Stimulated activated CD4-positive, alpha-beta T cell treated with anti-CD3 and anti-CD28 coated beads, Interleukin-1b, Interleukin-23, amount 100 ng/mL, for 48 hours (primary cell): ENCODE measurements at regions not wholly inside any gene's neighbourhood (a gene's known extent, or its start where the extent isn't known, plus 50 kb on each side); places are given as distances from the start of the nearest gene placed in this dataset.

ENCODE experiments used
- DNase-seq: peaks from one replicate; pipeline ENCODE4 v3.0.0-alpha.2; 2020

DNA sequence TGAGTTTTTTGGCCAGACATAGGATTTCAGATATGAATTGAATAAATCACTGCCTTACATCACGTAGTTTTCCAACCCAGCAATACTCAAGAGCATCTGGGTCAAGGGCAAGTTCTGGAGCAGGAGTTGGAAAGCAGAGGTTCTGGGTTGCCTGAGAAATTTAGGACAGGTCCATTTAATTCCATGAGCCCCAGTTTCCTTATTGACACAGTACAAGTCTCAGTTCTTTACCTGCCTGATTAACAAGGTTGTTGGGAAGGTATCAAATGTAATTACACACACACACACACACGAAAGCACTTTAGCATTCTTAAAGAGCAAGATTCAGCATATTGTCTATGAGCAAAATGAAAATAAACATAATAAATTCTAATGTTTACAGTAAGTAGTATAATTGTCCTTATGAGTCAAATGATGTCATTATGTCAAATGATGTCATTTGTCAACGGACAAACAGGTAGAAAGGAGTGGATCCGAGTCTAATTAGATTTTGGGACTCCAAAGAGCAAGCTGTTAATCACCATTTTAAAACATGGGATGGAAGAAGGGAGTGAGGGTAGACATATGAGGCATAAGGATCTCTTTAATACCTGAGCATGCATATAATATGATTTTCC lies 268.4 kb upstream of the ARGLU1 start:
- no peak for DNase-seq

DNA sequence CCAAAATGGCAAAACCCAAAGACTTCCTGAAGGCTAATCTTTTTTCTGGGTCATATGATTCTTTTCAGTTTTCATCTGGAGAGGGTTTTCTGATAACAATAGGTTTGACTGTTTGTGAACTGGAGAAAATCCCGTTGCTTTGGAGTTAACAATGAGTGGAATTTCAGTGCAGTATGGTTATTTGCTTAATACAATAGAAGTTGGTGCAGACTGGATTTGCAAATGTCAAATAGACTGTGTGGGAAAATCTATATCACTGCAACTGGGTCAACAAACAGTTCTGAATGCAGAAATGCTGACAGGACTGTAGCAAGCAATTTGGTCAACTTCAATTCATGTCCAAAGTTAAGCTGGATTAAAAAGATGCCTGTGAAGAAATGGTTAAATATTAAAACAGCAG lies 267.5 kb upstream of the ARGLU1 start:
- no peak for DNase-seq

DNA sequence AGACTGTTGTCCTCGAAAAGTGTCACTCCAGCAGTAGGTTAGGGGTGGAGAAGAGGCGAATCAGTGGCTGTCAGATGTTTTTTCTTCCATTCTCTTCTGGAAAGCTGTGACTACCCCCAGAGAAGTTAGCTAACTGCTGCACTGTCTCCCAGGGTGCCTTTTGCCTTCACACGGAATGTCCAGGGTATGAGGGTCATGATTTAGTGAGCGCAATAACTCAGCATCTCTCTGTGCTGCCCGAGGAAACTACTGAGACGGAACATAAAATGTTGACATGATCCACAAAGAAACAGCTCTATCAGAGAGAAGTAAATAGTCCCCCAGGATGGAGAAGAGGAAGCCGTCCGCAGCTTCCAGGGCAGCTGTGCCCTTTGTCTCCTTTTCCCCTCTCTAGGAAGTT lies 254.0 kb upstream of the ARGLU1 start:
- no peak for DNase-seq

DNA sequence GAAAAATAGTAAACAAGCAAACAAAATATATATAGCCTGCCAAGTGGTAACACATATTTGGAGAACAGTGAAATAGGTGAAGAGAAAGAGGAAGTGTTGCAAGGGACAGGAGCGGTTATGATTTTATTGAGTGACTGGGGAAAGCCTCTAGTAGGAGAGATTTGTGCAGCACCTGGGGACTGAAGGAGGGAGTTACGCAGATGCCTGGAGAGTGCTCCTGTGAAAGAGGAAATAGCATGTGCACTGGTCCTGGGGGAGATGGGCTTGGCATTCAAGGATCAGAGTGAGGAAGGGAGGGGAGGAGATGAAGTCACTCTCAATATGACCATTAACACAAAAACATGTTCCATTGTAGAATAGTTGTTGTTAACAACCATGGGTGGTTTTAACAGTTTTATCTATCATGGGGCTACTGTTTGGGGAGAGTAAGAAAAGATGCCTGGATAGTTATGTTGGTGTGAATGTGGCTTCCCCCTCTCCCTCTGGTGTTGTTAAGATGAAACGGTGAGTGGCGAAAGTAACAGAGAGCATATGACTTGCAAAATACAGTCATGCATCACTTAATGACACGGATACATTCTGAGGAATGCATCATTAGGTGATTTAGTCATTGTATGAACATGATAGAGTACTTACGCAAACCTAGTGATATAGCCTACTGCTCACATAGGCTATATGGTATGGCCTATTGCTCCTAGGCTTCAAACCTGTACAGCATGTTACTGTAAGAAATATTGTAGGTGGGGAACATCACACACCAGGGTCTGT lies 251.7 kb upstream of the ARGLU1 start:
- no peak for DNase-seq

DNA sequence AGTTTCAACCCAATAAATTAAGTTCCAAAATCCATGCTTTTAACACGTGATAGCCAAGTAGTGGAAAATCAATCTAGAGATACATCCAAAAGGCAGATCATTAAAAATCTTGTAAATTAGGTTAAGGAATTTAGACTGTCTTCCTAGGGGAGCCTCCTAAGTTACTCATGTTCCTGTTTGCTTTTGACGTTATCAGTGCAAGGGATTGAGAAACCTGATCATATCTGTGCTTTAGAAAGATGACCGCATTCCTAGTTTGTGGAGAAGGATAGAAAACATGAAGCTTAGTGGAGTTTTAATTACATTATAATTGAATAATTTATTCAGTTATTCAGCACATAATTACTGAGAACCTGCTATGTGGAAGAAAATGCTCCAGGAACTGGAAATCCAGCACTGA lies 251.0 kb upstream of the ARGLU1 start:
- no peak for DNase-seq

DNA sequence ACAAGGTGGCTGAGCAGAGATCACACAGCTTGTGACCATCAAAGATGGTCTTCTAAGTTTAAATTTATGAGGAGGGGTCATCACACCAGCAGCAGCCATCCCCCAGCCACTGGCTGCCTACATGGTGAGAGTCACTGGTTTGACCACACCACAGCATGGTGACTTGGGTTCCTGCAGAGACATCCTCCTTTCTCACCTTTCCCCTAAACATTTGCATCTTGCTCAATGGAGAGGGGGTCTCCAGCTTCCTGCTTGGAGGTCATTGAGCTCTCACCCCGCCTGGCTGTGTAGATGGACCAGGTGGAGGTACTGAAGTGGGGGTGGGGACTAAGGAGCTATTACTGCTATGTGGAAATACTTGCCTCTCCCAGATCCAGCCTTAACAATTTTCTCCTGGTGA lies 247.6 kb upstream of the ARGLU1 start:
- DNase-seq = no peak

DNA sequence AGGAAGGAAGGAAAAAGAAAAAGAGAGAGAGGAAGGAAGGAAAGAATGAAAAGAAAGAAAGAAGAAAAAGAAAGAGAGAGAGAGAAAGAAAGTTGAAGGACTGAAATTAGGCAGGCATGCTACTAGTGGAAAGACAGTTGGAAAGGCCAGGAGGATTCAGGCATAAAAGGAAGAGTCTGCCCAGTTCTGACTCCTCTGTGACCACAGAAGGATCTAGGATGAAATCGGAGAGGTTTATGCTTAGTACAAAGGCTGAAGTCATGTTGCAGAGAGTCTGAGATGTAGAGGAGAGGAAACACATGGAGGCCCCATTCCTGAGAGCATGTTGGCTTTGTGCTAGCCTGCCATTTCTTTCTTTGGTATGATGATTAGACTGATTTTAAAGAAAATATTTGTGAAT lies 246.5 kb upstream of the ARGLU1 start:
- DNase-seq = no peak

DNA sequence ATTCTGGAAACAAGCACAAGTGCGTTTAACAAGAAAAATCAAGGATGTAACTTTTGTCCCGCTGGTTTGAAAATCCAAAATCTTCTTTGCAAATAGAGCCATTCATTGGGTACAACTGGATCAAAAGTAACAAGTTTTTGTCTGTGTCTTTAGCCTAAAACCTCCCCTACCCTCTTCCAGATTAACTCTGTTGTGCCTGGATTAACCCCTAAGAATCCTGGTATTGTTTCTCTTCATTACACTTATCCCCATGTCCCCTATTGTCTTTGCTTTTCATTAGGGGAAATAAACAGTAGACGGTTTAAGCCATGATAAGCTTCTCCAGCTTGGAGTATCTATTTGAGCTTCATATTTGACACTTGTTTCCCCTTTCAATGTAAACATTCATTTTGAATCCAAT lies 242.1 kb upstream of the ARGLU1 start:
- no peak for DNase-seq

DNA sequence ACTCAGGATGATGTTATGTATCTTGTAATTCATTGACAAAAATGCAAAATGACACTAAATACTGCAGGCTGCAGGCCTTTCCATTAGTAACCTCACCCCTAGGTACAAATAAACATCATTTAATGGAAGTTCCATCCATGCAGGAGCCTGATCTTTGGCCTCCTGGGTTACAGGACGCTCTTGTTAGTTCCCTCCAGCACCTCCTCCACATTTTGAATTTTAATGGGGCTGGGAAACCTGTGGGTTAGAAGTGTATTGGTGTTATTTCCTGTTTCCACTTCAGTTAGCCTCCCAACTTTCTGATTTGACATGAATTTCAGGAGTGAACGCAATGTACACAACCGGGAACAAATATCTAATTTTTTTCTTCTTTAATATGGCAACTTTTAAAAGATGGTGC lies 237.1 kb upstream of the ARGLU1 start:
- no peak for DNase-seq

DNA sequence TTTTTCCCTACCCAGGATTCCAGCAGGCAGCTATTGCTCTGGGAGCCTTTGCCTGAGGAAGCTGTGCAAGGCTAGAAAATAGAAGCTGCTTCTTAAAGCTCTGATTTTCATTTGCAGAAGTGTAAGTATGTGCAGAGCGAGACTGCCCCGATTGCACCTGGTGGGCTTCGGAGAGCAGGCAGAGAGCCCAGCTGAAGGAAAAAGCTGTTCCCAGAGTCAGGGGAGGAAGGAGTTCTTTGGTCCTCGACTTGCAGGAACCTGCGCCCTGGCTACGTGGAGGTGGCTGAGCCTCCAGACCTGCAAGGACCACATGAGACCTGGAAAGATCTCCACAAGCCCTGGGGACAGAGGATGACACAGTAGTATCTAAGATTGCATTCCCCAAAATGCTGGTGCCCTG lies 235.0 kb upstream of the ARGLU1 start:
- DNase-seq = no peak

DNA sequence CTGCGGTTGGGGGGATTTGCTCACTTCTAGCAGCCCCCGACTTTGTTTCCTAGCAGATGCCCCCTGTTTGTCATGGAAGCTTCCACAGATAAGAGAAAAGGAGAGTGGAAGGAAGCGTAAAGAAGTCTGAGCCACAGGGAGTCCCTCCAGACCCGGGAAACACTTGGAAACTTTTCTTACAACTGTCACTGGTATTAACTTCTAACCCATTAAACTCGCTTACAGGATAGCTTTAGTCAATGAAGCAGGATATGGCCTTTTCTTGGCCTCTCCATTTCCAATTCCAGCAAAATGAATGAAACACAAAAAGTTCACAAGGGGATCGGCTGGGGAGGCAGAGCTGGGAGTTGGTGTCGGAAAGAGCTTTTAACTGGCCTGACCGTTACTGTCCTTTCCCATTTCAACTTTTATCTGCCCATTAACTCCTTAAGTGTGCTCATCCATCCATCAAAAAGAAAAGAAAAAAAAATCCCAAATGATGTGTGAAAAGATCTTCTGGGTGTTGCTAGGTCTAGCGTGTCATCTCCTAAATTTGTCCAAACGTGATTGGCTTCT lies 231.9 kb upstream of the ARGLU1 start:
- no peak for DNase-seq

DNA sequence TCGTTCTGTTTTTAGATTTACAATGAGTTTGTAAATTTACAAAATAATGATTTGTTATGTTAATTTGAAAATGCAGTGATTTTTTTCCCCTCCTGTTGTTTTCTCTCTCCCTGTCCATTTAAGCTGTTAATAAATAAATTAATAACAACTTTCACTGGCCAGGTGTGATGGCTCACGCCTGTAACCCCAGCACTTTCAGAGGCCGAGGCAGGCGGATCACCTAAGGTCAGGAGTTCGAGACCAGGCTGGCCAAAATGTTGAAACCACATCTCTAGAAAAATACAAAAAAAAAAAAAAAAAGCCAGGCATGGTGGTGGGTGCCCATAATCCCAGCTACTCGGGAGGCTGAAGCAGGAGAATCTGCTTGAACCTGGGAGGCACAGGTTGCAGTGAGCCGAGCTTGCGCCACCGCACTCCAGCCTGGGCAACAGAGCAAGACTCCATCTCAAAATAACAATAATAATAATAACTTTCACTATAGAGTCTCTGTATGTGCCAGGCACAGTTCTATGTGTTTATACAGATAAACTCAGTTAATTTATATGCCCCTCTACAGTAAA lies 229.2 kb upstream of the ARGLU1 start:
- DNase-seq = no peak

DNA sequence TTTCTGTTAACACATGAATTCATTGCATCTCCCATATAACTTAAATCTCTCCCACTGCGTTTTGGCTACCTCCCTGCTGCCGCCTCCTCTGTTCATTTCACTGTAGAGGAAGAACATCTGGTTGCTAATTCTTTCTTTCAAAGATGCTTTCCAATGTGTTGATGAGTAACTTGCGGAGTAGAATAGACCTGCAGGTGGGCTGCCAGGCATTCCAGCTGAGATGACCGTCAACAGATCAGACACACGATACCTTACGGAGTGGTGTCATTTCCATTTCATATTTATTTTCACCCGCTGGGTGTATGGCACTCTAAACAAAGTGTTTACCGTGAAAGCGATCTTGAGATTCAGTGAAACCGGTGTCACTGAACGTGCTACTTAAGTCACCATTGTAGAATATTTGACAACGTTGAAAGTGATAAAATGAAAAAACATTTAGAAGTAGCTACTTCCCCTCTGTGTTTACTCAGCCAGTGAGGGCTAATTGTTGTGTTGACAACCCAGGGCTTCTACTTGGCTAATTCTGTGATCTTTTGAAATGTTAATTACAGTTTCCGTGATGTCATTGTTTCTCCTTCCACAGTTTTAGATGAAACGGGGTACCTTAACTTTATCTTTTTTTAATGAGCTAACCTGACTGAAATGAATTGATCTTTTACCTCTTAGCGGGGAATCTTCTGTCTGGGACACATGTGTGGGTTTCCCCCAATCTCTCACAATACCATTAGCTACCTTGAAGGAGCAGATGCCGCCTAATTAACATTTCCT lies 228.5 kb upstream of the ARGLU1 start:
- DNase-seq = no peak

DNA sequence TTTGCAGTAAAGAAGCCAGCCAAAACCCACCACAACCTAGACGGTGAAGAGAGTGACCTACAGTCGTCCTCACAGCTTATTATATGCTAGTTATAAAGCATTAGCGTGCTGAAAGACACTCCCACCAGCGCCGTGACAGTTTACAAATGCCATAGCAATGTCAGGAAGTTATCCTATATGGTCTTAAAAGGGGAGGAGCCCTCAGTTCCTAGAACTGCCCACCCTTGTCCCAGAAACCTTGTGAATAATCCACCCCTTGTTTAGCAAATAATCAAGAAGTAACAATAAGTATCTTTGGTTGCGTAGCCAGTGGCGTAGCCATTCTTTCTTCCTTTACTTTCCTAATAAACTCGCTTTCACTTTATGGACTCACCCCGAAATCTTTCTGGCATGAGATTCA lies 227.9 kb upstream of the ARGLU1 start:
- no peak for DNase-seq

DNA sequence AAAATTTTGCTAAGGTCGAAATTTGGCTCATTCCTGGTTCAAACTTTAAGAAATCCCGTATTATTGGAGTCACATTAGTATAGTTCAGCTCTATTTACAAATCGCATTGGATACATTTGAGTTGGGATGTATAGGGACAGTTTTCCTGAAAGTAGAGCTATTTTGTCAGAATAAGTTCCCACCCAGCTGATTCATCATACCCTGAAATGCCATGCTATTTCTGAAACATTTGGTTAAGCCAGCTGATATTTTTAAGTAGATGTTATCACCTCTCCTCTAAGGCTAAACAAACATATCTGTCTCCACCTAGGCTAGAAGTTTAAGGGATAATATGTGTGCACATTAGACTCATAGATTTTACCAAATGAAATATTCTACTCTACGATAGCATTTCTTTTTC lies 226.2 kb upstream of the ARGLU1 start:
- DNase-seq = no peak

DNA sequence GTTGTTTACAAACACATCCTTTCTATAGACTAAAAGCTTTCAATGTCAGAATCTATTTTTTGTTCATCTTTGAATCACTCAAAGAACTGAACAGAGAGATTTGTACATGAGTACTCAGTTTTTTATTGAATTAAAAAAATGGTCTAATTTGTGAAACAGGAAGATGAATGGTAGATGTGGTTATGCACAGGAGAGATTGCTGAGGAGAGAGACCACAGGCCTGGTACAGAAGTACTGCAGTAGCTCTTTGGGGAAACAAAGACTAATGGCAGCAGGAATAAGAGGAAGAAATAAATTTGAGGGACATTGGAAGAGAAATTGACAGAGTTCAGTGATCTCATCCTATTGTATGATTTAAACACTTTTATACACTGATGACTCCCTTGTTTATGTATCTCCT lies 222.0 kb upstream of the ARGLU1 start:
- no peak for DNase-seq

DNA sequence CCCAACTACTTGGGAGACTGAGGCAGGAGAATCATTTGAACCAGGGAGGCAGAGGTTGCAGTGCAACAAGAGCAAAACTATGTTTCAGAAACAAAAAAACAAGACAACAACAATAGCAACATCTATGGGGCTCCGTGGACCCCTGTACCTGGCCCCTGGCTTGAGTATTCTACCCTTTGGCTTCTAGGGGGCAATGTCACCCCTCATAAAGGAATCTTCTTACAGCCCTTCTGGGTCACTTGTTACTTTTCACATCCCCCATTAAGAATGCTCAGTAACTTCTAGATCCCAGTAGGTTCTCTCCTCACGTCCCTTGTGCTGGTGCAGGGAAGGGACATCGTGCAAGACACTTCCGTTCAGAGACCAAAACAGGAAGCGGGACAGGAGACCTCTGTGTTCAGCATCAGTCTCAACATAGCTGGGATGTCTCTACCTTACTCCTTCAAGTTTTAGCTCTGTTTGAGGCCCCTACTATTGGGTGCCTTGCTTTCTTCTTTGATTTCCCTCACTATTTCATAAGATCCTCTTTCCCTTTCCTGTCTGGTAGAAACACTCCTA lies 218.1 kb upstream of the ARGLU1 start:
- DNase-seq = no peak

DNA sequence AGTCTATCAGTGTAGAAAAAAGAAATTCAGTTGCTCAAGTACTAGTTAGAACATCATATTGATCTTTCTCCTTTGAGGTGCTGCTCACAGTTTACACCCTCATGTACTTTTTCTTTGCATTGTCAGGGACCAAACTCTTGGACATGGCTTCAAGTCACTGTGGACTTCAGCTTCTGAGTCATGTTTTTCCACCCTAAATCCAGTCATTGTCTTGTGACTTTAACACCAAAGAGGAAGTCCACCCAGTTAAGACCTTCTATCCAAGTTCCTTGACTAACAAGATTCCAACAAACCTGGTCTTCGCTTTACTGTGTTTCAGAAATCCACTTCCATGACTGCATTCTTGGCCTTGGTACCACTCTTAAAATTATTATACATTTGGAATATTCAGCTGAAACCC lies 206.7 kb upstream of the ARGLU1 start:
- DNase-seq = no peak

DNA sequence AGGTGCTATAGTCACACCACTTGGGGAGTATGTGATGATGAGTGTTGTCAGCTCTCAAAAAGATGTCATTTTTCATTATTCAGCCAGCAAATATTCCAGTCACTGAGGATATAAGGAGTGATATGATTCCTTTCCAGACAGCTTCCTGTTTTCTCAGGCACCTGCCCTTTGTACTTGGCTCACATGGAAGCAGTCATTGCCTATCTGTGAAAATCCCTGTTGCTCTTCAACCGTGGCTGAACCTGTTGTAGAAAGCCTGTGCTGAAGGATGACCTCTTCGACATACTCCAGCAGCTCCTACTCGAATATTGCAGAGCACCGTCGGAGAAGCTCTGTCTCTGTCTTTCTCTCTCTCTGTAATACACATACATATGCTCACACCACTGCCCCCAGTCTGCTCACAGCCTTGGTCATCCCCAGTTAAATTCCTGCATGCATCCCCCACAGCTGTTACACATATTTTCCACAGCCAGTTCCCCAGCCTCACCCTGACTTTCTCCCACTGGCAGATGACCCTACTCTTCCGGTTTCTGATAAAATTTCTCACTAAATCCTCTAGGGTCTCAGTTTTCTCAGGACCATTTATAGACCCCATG lies 204.2 kb upstream of the ARGLU1 start:
- no peak for DNase-seq

DNA sequence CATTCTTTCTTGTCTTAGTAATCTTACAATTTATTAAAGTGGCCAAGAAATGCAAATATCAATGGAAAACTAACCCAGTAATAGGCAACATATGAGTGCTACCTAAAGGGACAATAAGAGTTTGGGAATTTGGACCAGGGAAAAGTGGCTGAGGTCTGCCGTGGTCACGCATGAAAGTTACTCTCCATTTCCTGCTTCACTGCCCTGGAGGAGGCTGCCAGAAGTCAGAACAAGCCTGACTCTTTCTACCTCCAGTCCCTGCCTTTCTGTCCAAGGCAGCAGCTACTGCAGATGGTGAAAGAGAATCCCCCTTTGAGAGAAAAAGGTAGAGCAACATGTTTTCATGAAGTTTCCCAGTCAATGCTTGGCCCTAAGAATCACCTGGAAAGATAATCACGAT lies 201.1 kb upstream of the ARGLU1 start:
- no peak for DNase-seq

DNA sequence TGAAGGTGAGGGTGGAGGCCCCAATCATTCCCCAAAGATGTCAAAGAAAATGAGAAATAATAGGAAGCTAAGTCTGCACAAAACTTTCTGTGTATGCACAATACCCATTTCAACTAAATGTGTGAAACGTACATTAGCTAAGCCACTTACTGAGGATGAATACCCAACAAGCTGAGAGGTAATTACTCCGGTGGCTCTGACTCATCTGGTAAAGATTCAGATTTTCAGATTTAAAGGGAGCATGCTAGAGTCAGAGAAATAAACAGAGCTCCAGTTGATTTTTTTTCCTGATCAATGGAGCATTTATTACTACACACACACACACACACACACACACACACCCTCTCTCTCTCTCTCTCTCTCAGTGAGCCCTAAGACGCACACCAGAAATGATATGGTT lies 194.8 kb upstream of the ARGLU1 start:
- DNase-seq = no peak

DNA sequence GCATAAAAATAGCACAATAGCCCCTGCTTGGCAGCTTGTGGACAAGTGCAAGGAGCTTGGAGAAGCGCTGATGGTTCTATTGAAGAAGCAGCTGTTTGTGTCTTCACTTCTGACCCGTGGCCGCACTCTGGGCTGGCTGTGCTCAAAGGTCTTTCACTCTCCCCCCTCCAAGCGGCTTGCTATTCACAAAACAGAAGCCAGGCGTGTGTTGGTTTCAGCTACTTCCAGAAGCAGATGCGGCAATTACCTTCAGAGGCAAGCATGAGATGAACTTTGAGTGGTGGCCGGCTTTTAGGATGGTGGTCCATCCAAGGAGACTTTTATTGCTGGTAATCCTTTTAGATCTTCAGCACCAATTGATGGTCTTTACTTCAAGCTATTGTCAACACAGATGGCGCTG lies 188.5 kb upstream of the ARGLU1 start:
- no peak for DNase-seq

DNA sequence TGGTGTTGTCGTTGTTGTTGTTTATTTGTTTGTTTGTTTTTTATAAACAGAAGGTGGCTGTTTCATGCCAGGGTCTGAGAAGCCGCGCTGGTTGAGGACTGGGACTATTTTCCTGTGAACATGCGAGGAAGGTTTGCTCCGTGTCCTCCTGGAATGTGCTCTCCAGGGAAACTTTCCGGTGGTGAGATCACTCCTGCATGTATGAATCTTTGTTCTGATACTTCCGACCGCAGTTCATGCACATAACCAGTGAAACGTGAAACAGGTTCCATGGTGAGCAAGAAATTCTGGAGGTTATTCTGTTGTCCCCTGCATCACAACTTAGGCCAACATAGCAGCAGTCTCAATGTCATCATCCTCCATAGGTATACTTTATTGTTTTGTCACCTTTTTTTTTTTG lies 187.6 kb upstream of the ARGLU1 start:
- DNase-seq = no peak
